Mesendoderm (in vitro differentiated cells): ENCODE measurements at regions not wholly inside any gene's neighbourhood (a gene's known extent, or its start where the extent isn't known, plus 50 kb on each side); places are given as distances from the start of the nearest gene placed in this dataset.

Experiments used
- DNase-seq: peaks from one replicate; pipeline ENCODE4 v3.0.0; 2013
- H2AK5ac ChIP-seq: 2 replicates; pipeline ENCODE4 v1.6.1; 2013; ENCODE audit warnings: low read length, inconsistent platforms
- H2BK120ac ChIP-seq: 2 replicates; pipeline ENCODE4 v1.6.1; 2013; ENCODE audit warnings: low read depth, mild to moderate bottlenecking, low read length, moderate library complexity, mixed read lengths
- H2BK15ac ChIP-seq: replicated peaks from 2 replicates; pipeline ENCODE4 v1.6.1; 2013; ENCODE audit warnings: low read depth, mild to moderate bottlenecking, moderate library complexity
- H2BK5ac ChIP-seq: 2 replicates; pipeline ENCODE4 v1.6.1; 2013; ENCODE audit warnings: low read length, inconsistent platforms
- H3K18ac ChIP-seq: 2 replicates; pipeline ENCODE4 v1.6.1; 2013; ENCODE audit warnings: mild to moderate bottlenecking, low read length, mixed read lengths
- H3K23ac ChIP-seq: one replicate; pipeline ENCODE4 v1.6.1; 2013; ENCODE audit warnings: low read length
- H3K27ac ChIP-seq: 2 replicates; pipeline ENCODE4 v1.5.1; 2013; ENCODE audit warnings: low read depth, mild to moderate bottlenecking, inconsistent platforms, low read length, moderate library complexity
- H3K27me3 ChIP-seq: 2 replicates; pipeline ENCODE4 v1.6.1; 2013; ENCODE audit warnings: low read length, control low read depth, mild to moderate bottlenecking, inconsistent platforms; ENCODE audit not compliant: insufficient read depth, poor library complexity
- H3K36me3 ChIP-seq: 2 replicates; pipeline ENCODE4 v1.6.1; 2013; ENCODE audit warnings: low read length, inconsistent platforms; ENCODE audit not compliant: control insufficient read depth, insufficient read depth
- H3K4ac ChIP-seq: one replicate; pipeline ENCODE4 v1.6.1; 2013; ENCODE audit warnings: low read depth, mild to moderate bottlenecking, low read length, moderate library complexity
- H3K4me1 ChIP-seq: 2 replicates; pipeline ENCODE4 v1.6.1; 2013; ENCODE audit warnings: low read depth, low read length, inconsistent platforms; ENCODE audit not compliant: control insufficient read depth
- H3K4me2 ChIP-seq: 2 replicates; pipeline ENCODE4 v1.6.1; 2013; ENCODE audit warnings: low read length
- H3K4me3 ChIP-seq: 2 replicates; pipeline ENCODE4 v1.5.1; 2013; ENCODE audit warnings: mild to moderate bottlenecking, low read length
- H3K56ac ChIP-seq: one replicate; pipeline ENCODE4 v1.6.1; 2013; ENCODE audit warnings: low read length
- H3K79me1 ChIP-seq: 2 replicates; pipeline ENCODE4 v1.6.1; 2013; ENCODE audit warnings: low read length, inconsistent platforms
- H3K79me2 ChIP-seq: 2 replicates; pipeline ENCODE4 v1.6.1; 2013; ENCODE audit warnings: mild to moderate bottlenecking, low read length; ENCODE audit not compliant: control insufficient read depth, insufficient read depth
- H3K9ac ChIP-seq: 2 replicates; pipeline ENCODE4 v1.6.1; 2013; ENCODE audit warnings: low read length, inconsistent platforms
- H4K5ac ChIP-seq: one replicate; pipeline ENCODE4 v1.6.1; 2013; ENCODE audit warnings: low read length
- H4K8ac ChIP-seq: one replicate; pipeline ENCODE4 v1.6.1; 2013; ENCODE audit warnings: low read depth, mild to moderate bottlenecking, control low read depth, low read length, moderate library complexity
- WGBS: extraction: QIAGEN DNeasy Blood & Tissue Kit; methylation state at CpG from one replicate; pipeline ENCODE4 v1.1.7; 2013; ENCODE audit warnings: low lambda C conversion rate, missing lambda C conversion rate; ENCODE audit not compliant: insufficient coverage; ENCODE audit errors: extremely low coverage; 5-methylcytosine and 5-hydroxymethylcytosine counted together

DNA sequence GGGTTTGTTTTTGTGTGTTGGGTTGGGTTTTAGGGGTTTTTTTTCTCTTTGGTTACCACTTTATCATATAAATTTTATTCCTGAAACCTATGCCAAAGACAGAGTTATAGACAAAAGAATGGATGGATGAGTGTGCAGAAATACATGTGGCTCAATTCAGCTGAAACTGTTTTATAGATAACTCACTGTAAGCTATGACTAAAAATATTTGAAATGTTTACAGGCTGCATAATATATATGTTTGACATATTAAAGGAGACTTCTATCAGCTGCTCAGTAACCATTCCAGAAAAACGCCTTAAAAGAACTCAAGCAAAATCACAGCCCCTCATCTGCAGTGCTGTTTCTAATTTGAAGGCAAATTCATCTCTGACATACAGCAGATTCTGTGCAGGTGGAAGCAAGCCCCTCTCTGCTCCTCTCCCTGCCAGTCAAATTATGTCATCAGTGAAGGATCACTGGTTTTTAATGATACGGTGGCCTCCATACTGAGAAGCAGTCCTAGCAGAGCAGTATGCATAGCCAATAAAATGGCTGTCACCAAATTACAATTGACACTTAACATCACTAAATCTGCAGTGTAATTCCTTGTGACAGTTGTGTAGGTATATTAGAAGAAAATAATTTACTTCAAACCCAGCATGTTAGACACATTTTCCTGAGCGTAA lies 301.6 kb downstream of the NR2F1-AS1 start:
- no peak overlapping the region for H2BK120ac ChIP-seq
- WGBS: no CpG with 5 or more reads among the region's 3 CpGs
- H3K4me1 ChIP-seq: no peaks in the 10 kb centered on the region
- DNase-seq: no peak
- no peaks in the 10 kb centered on the region for H3K36me3 ChIP-seq
- H3K18ac ChIP-seq: no peak overlapping the region
- no peak overlapping the region for H3K9ac ChIP-seq
- no peak overlapping the region for H4K8ac ChIP-seq
- no peak overlapping the region for H3K56ac ChIP-seq
- H3K27me3 ChIP-seq: no peaks in the 10 kb centered on the region
- H3K79me2 ChIP-seq: no peaks in the 10 kb centered on the region
- H3K79me1 ChIP-seq: no peaks in the 10 kb centered on the region
- H3K4ac ChIP-seq: no peak overlapping the region
- no peak overlapping the region for H3K4me2 ChIP-seq
- H3K23ac ChIP-seq: no peak overlapping the region
- H4K5ac ChIP-seq: no peak overlapping the region
- no peak overlapping the region for H2AK5ac ChIP-seq
- H2BK15ac ChIP-seq: no peak overlapping the region
- no peak overlapping the region for H3K4me3 ChIP-seq
- no peak overlapping the region for H2BK5ac ChIP-seq
- no peak overlapping the region for H3K27ac ChIP-seq

DNA sequence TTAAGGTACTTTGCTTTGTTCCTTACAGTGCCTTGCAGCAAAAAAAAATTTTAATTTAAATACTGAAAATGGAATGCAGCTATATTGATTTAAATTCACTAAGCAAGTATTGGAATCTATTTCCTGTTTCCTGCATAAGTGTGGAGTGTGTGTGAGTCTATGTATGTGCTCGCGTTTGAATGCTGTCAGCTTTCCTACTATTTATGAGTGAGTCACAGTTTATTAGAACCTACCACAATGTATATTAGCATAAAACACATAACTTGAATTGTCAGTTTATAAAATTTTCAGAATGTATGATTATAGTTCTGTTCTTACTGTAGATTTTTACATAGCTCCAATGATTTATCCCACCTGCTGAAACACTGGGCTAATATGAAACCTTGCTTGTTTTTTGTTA lies 302.1 kb downstream of the NR2F1-AS1 start:
- no peak overlapping the region for H3K4ac ChIP-seq
- no peak overlapping the region for H3K27ac ChIP-seq
- no peak overlapping the region for H2BK5ac ChIP-seq
- no peak overlapping the region for H3K4me3 ChIP-seq
- no peak overlapping the region for H3K9ac ChIP-seq
- H3K79me2 ChIP-seq: no peaks in the 10 kb centered on the region
- H3K36me3 ChIP-seq: no peaks in the 10 kb centered on the region
- H3K4me1 ChIP-seq: no peaks in the 10 kb centered on the region
- no CpG with 5 or more reads among the region's 2 CpGs for WGBS
- H3K27me3 ChIP-seq: no peaks in the 10 kb centered on the region
- no peak overlapping the region for H3K56ac ChIP-seq
- H4K8ac ChIP-seq: no peak overlapping the region
- no peak overlapping the region for H4K5ac ChIP-seq
- no peak overlapping the region for H2BK120ac ChIP-seq
- H3K23ac ChIP-seq: no peak overlapping the region
- no peak overlapping the region for H2AK5ac ChIP-seq
- H3K4me2 ChIP-seq: no peak overlapping the region
- no peak for DNase-seq
- no peaks in the 10 kb centered on the region for H3K79me1 ChIP-seq
- no peak overlapping the region for H2BK15ac ChIP-seq
- H3K18ac ChIP-seq: no peak overlapping the region

DNA sequence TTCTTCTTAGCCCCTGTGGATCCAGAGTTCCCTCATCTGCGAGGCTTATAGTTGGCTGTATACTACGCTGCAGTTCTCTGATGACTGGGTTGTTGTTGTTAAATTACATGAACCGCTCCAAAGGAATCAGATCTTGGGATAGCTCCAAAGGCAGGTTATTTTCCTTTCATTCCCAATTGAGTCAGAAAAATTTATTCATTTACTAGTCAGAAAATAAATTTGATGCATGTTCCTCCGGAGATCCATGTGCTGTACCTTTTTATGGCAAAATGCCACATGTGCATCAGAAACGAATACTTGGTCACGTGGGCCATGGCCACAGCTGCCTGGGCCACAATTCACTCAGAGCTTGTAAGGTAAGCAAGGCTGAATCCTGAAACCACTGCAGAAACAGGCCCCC lies 304.0 kb downstream of the NR2F1-AS1 start:
- no peak overlapping the region for H3K4ac ChIP-seq
- no peaks in the 10 kb centered on the region for H3K79me2 ChIP-seq
- no peak overlapping the region for H3K9ac ChIP-seq
- no CpG with 5 or more reads among the region's 6 CpGs for WGBS
- no peaks in the 10 kb centered on the region for H3K4me1 ChIP-seq
- H2BK15ac ChIP-seq: no peak overlapping the region
- no peak overlapping the region for H4K5ac ChIP-seq
- H3K4me3 ChIP-seq: no peak overlapping the region
- no peaks in the 10 kb centered on the region for H3K27me3 ChIP-seq
- H3K27ac ChIP-seq: no peak overlapping the region
- H3K56ac ChIP-seq: no peak overlapping the region
- H2BK120ac ChIP-seq: no peak overlapping the region
- H2BK5ac ChIP-seq: no peak overlapping the region
- no peak overlapping the region for H3K4me2 ChIP-seq
- no peak overlapping the region for H3K23ac ChIP-seq
- no peaks in the 10 kb centered on the region for H3K36me3 ChIP-seq
- no peaks in the 10 kb centered on the region for H3K79me1 ChIP-seq
- no peak for DNase-seq
- no peak overlapping the region for H4K8ac ChIP-seq
- no peak overlapping the region for H2AK5ac ChIP-seq
- H3K18ac ChIP-seq: no peak overlapping the region

DNA sequence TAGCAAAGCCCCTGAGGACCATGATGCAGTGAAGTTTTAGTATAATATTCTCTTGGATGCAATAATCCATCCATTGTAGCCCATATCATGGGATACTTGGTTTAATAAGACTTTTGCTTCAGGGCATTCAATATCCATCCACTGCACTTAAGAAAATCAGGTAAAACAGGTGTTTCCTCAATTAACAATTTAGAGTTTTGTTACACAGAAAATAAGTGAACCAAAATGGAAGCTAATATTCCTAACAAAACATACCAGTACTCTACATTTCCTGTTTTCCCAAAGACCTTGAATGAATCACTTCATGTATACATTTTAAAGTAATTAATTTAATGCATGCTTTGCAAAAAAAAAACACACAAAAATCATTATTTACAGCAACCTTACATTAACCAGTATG lies 305.6 kb downstream of the NR2F1-AS1 start:
- H3K23ac ChIP-seq: no peak overlapping the region

DNA sequence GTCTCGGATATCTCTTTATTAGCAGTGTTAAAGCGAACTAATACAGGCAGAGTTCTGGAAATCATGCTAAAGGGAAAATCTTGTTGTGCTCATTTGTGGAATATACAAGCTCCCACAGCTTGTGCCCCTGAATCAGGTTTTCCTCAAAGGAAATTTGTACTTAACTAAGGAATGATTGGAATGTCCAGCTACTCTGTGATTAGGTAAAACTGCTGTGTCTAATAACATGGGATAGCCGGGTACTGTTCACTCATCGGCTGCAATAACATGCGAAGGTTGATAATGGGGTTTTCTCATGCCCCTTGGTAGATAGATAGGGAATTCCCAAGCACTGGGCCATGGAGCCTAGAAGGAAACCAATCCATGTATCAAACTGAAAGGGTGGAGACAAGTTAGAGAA lies 306.7 kb downstream of the NR2F1-AS1 start:
- no peak overlapping the region for H3K27ac ChIP-seq
- no peak overlapping the region for H4K8ac ChIP-seq
- no peak overlapping the region for H4K5ac ChIP-seq
- no peaks in the 10 kb centered on the region for H3K27me3 ChIP-seq
- no peaks in the 10 kb centered on the region for H3K4me1 ChIP-seq
- no peak overlapping the region for H2BK120ac ChIP-seq
- H2BK15ac ChIP-seq: no peak overlapping the region
- H3K18ac ChIP-seq: no peak overlapping the region
- H3K23ac ChIP-seq: no peak overlapping the region
- H3K9ac ChIP-seq: no peak overlapping the region
- DNase-seq: peak; percentile 26
- no peak overlapping the region for H3K56ac ChIP-seq
- no peak overlapping the region for H3K4me3 ChIP-seq
- H3K79me2 ChIP-seq: no peaks in the 10 kb centered on the region
- H2BK5ac ChIP-seq: no peak overlapping the region
- no CpG with 5 or more reads among the region's 5 CpGs for WGBS
- H3K4ac ChIP-seq: no peak overlapping the region
- H3K36me3 ChIP-seq: no peaks in the 10 kb centered on the region
- H3K4me2 ChIP-seq: no peak overlapping the region
- H3K79me1 ChIP-seq: no peaks in the 10 kb centered on the region
- no peak overlapping the region for H2AK5ac ChIP-seq

More for the DNA sequence above, 305.6 kb downstream of the NR2F1-AS1 start:
- Histone ChIP-seq H3K4ac (no peak overlapping the region), H3K4me3 (no peak overlapping the region), H3K4me1 (no peaks in the 10 kb centered on the region), H4K8ac (no peak overlapping the region), H3K36me3 (no peaks in the 10 kb centered on the region), H3K4me2 (no peak overlapping the region), H3K79me1 (no peaks in the 10 kb centered on the region), H3K56ac (no peak overlapping the region), H3K18ac (no peak overlapping the region), H3K27me3 (no peaks in the 10 kb centered on the region), H4K5ac (no peak overlapping the region), H2BK120ac (no peak overlapping the region), H3K27ac (no peak overlapping the region), H2BK15ac (no peak overlapping the region), H2BK5ac (no peak overlapping the region), H3K9ac (no peak overlapping the region), H3K79me2 (no peaks in the 10 kb centered on the region), H2AK5ac (no peak overlapping the region)
- no peak for DNase-seq

DNA sequence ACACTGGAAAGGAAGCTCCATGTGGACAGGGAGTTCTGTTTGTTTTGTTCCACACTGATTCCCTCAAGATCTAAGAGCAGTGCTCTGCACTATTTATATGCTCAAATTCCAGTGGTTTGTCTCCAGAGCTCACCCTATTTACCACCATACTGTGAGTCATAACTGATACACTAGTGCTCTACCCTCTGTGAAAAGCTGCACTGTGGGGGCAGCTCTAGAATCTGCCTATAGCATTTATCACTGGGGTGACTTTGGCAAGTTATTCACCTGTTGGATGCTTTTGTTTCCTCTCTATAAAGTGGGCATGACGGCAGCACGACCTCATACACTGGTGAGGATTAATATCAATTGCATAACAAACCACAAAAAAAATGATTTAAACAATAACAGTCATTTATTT lies 307.8 kb downstream of the NR2F1-AS1 start:
- no peak for DNase-seq
- Histone ChIP-seq H2BK120ac (no peak overlapping the region), H3K18ac (no peak overlapping the region), H3K4me1 (no peaks in the 10 kb centered on the region), H3K4me2 (no peak overlapping the region), H3K23ac (no peak overlapping the region), H3K36me3 (no peaks in the 10 kb centered on the region), H3K27me3 (no peaks in the 10 kb centered on the region), H3K9ac (no peak overlapping the region), H4K5ac (no peak overlapping the region), H2AK5ac (no peak overlapping the region), H2BK15ac (no peak overlapping the region), H3K27ac (no peak overlapping the region), H4K8ac (no peak overlapping the region), H3K79me2 (no peaks in the 10 kb centered on the region), H3K4ac (no peak overlapping the region), H3K56ac (no peak overlapping the region), H3K79me1 (no peaks in the 10 kb centered on the region), H3K4me3 (no peak overlapping the region), H2BK5ac (no peak overlapping the region)
- WGBS: no CpG with 5 or more reads among the region's 2 CpGs
